Panc1 (cell line): ENCODE measurements at regions not wholly inside any gene's neighbourhood (a gene's known extent, or its start where the extent isn't known, plus 50 kb on each side); places are given as distances from the start of the nearest gene placed in this dataset.

Experiments
- ATAC-seq: fragments of 200-7000 bp; cut with Tn5 transposase; 2 replicates; pipeline ENCODE4 v1.9.1; 2020; ENCODE audit warnings: mild to moderate bottlenecking, moderate library complexity
- BruUV-seq: library from RNA; stranded (reverse); fragments of 400-500 nt; replicated peaks from 2 replicates; lab custom pipeline; 2021; lab: Mats Ljungman, UMichigan
- CTCF ChIA-PET: fragments of 300-600 bp; sonication (Branson Sonifier 250); formaldehyde crosslinking; loops from one replicate; lab custom pipeline; 2022; ENCODE audit warnings: antibody characterized with exemption; lab: Charles Lee
- POLR2A ChIA-PET: fragments of 300-600 bp; sonication (Branson Sonifier 250); formaldehyde crosslinking; loops from one replicate; lab custom pipeline; 2022; ENCODE audit warnings: antibody characterized with exemption; lab: Charles Lee
- DNase-seq: peaks from one replicate; pipeline ENCODE4 v3.0.0-alpha.2; 2010; ENCODE audit warnings: low read depth, low spot score
- H3K27ac ChIP-seq: 2 replicates; pipeline ENCODE4 v1.5.1; 2011; ENCODE audit warnings: mild to moderate bottlenecking, low read length, inconsistent platforms
- H3K27me3 ChIP-seq: fragments of 200-500 bp; sonication (Bioruptor generic); 2 replicates; pipeline ENCODE4 v1.6.0; 2014; ENCODE audit warnings: low read length, inconsistent platforms; ENCODE audit not compliant: control insufficient read depth, insufficient read depth
- H3K36me3 ChIP-seq: fragments of 200-500 bp; sonication (Bioruptor generic); 2 replicates; pipeline ENCODE4 v1.5.1; 2014; ENCODE audit warnings: inconsistent platforms, mild to moderate bottlenecking, low read length, moderate library complexity; ENCODE audit not compliant: control insufficient read depth, insufficient read depth
- H3K4me1 ChIP-seq: 2 replicates; pipeline ENCODE4 v1.5.1; 2011; ENCODE audit warnings: inconsistent platforms, mild to moderate bottlenecking, low read length, moderate library complexity; ENCODE audit not compliant: control insufficient read depth, insufficient read depth
- H3K4me3 ChIP-seq, 2 experiments: 2 replicates each; pipeline ENCODE4 v1.5.1; 2011 to 2012; ENCODE audit warnings: low read depth in 2 of 2, low read length in 2 of 2, mild to moderate bottlenecking in 2 of 2, inconsistent platforms in 1 of 2, moderate library complexity in 1 of 2
- H3K9me3 ChIP-seq: fragments of 200-500 bp; sonication (Bioruptor generic); 2 replicates; pipeline ENCODE4 v1.5.1; 2014; ENCODE audit warnings: low read depth, mild to moderate bottlenecking, inconsistent platforms, low read length, moderate library complexity; ENCODE audit not compliant: control insufficient read depth, insufficient read depth
- CTCF ChIP-seq: fragments of 450-650 bp; IDR thresholded peaks from 2 replicates; pipeline ENCODE4 v1.5.1; 2017; ENCODE audit warnings: mild to moderate bottlenecking
- POLR2AphosphoS5 ChIP-seq: IDR thresholded peaks from 2 replicates; pipeline ENCODE4 v1.6.1; 2012; ENCODE audit warnings: mild to moderate bottlenecking, low read depth, low read length, moderate library complexity
- REST ChIP-seq, 2 experiments: IDR thresholded peaks; 2 replicates each; pipeline ENCODE4 v1.6.1; 2011 to 2012; ENCODE audit warnings: low read depth in 2 of 2, control low read depth in 1 of 2, low read length in 1 of 2, mild to moderate bottlenecking in 1 of 2, moderate library complexity in 1 of 2; ENCODE audit not compliant: insufficient read depth in 1 of 2
- SIN3A ChIP-seq: IDR thresholded peaks from 2 replicates; pipeline ENCODE4 v1.6.1; 2012; ENCODE audit warnings: low read depth, mild to moderate bottlenecking, low read length, moderate library complexity, borderline replicate concordance; ENCODE audit not compliant: insufficient read depth
- TCF7L2 ChIP-seq: IDR thresholded peaks from 2 replicates; pipeline ENCODE4 v1.6.1; 2011; ENCODE audit warnings: mild to moderate bottlenecking, low read depth, low read length, inconsistent platforms
- in situ Hi-C: cut with HindIII; loops from 2 replicates; pipeline ENCODE4 v1.10.0; 2016; ENCODE audit warnings: low sequenced_read_pairs, low pct_unique_long_range_greater_than_20kb
- intact Hi-C: fragments of 100-400 bp; cut with micrococcal nuclease; formaldehyde crosslinking; loops from one replicate; pipeline ENCODE4 v1.10.0; 2022; ENCODE audit not compliant: unreplicated experiment

GRCh38 chr3:19075037-19075436 is 73.3 kb upstream of the KCNH8 start:
- POLR2A ChIA-PET: no interaction called here
- Histone ChIP-seq H3K27me3 (no peaks in the 10 kb centered on the region), H3K27ac (no peak overlapping the region), H3K4me3 (no peak overlapping the region), H3K9me3 (no peaks in the 10 kb centered on the region), H3K4me1 (no peaks in the 10 kb centered on the region), H3K36me3 (no peaks in the 10 kb centered on the region)
- DNase-seq (no peak), ATAC-seq (no peak)
- in situ Hi-C loops (no loop called here), intact Hi-C loops (no loop called here)
- CTCF ChIA-PET: no interaction called here
- no TSS peak for BruUV-seq
- TF ChIP-seq SIN3A (no peak), TCF7L2 (no peak), POLR2AphosphoS5 (no peak), REST (IDR thresholded peaks at IDR 0.05; ENCODE audit: insufficient read depth in 1 of 2, low read depth in 2 of 2, low read length in 1 of 2) (no peak), CTCF (no peak)

DNA sequence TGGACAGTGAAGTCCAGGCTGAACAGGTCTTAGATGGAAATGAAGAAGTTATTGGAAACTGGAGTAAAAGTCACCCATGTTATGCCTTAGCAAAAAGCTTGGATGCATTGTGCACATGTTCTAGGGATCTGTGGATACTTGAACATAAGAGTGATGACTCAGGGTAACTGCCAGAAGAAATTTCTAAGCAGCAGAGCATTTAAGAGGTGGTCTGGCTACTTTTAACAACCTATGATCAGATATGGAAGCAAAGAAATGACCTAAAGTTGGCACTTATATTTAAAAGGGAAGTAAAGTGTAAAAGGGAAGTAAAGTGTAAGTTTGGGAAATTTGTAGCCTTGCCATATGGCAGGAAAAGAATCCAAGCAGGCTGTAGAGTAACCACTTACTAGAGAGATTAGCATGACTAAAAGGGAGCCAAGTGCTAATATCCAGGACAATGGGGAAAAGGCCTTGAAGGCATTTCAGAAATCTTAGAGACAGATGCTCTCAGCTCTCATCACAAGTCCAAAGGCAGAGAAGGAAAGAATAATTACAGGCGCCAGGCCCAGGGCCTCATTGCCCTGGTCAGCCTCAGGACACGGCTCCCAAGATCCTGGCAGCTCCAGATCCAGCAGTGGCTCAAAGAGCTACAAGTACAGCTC is 73.9 kb upstream of the KCNH8 start:
- TF ChIP-seq TCF7L2 (no peak), POLR2AphosphoS5 (no peak), REST (IDR thresholded peaks at IDR 0.05; ENCODE audit: insufficient read depth in 1 of 2, low read depth in 2 of 2, low read length in 1 of 2) (no peak), CTCF (no peak), SIN3A (no peak)
- DNase-seq: no peak
- BruUV-seq: no TSS peak
- ChIA-PET POLR2A (no interaction called here), CTCF (no interaction called here)
- H3K36me3 ChIP-seq: no peaks in the 10 kb centered on the region
- intact Hi-C loops: no loop called here
- no peak overlapping the region for H3K4me3 ChIP-seq
- H3K27ac ChIP-seq: no peak overlapping the region
- no peaks in the 10 kb centered on the region for H3K4me1 ChIP-seq
- in situ Hi-C loops: no loop called here
- no peaks in the 10 kb centered on the region for H3K27me3 ChIP-seq
- no peaks in the 10 kb centered on the region for H3K9me3 ChIP-seq
- no peak for ATAC-seq
